H1 (cell line): ENCODE measurements at regions not wholly inside any gene's neighbourhood (a gene's known extent, or its start where the extent isn't known, plus 50 kb on each side); places are given as distances from the start of the nearest gene placed in this dataset.

Experiments used
- NANOG ChIP-seq: IDR thresholded peaks from 2 replicates; pipeline ENCODE4 v1.6.1; 2011; ENCODE audit warnings: low read length, low read depth, mild to moderate bottlenecking, inconsistent platforms; ENCODE audit not compliant: insufficient read depth, poor library complexity, severe bottlenecking

- TF ChIP-seq NANOG = no peak
Observed at GRCh38 chr7:1359681-1360485, 99.4 kb downstream of the MICALL2 start (continued).
